ENCODE measurements at regions not wholly inside any gene's neighbourhood (a gene's known extent, or its start where the extent isn't known, plus 50 kb on each side); places are given as distances from the start of the nearest gene placed in this dataset.
"Not testable (repeated sequence)": the region's sequence is repeated elsewhere in the genome, so short reads cannot be mapped to it uniquely, and the experiment has no call there.

DNA sequence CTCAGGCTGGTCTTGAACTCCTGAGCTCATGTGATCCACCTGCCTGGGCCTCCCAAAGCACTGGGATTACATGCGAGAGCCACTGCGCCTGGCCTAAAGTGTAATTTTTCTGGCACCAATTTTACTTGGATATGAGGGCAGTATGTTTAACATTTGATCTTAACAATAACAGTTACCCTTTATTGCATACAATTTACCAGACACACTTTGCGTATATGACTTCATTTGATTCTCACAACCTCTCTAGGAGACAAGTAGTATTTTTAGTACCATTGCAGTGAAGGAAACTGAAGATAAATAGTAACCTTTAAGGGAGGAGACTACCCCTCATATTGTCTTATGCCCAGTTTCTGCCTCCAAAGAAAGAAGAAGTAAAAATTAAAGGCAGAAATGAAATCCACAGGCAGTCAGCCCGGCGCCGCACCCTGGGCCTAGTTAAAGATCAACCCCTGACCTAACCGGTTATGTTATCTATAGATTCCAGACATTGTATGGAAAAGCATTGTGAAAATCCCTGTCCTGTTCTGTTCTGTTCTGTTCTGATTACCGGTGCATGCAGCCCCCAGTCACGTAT is 54.0 kb downstream of the CYP26A1 start:
- not testable (repeated sequence) for DNase-seq (ENCODE audit: low spot score)

DNA sequence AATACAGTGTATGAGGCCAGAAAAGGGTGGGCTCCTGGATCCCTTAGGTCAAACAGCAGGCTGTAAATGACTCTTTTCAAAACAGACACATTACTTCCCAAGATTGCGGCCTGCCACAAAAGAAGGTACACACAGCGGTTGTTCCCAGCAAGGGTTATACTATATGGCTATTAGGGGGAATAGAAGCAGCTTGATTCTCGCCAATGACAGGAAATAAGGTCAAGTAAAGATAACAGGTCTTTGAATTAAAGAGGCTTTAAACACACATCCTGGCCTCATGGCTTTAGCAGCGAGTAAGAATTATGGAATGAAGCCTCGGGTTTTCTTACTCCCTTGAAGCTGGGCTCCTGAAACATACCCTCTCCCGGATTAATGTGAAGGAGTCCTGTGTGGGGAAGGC is 58.3 kb downstream of the CYP26A1 start:
- DNase-seq (ENCODE audit: low spot score), result no peak

DNA sequence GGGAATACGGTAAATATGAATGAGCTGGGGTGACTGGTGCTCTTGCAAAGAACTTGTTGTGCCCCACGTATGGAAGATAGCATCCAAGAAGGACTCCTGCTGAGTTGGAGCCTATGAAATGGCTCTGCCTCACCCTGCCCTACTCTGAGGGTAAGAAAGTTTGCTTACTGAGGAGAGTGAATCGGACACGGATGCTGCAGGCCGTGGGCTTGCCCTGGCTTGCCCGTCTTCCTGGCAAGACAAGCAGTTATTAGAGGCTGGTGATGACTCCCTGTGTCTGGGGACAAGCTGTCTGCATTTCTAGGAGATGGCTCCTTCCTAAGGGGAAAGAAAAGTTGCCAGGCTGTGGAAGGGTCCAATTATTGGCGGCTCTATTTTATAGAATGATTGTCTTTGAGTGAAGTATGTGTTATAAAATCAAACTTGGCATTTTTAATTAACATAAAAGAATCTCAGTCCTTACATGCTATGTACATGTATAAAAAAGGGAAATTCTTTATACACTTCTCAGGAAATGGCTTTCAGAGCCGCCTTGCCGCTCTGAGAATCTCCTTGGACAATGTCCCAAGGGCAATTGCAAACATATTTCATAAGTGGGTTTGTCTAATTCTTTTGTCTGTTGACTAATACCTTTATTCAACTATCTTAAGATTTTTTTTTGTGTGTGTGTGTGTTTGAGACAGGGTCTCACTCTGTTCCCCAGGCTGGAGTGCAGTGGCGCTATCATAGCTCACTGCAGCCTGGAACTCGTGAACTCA is 64.6 kb downstream of the CYP26A1 start:
- DNase-seq (ENCODE audit: low spot score), result no peak

DNA sequence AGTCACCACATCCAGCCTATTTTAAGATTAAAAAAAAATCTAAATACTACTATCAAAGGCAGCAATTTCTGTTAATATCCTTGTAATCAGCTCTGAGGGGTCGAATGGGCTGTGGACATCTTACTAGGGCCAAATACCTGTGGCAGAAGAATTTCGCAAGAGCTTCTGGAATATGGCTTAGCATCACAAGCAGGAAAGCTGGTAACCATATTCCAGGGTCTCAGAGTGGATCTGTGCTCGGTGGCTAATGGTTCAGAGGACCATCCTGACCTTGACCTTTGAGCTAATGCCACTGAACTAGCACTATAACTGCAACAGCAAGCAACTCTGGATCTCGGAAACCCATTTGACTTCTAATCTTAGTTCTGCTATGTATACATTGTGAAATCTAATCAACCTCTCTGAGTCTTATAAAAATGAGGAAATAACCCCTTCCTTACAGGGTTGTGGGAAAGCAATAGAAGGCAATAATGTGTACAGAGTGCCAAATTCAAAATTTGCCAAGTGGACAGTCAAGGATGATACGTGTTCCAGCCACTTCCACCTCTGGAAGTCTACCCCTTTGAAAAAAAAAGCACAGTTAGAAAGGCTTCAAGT is 65.5 kb downstream of the CYP26A1 start:
- DNase-seq (ENCODE audit: low spot score), result no peak

DNA sequence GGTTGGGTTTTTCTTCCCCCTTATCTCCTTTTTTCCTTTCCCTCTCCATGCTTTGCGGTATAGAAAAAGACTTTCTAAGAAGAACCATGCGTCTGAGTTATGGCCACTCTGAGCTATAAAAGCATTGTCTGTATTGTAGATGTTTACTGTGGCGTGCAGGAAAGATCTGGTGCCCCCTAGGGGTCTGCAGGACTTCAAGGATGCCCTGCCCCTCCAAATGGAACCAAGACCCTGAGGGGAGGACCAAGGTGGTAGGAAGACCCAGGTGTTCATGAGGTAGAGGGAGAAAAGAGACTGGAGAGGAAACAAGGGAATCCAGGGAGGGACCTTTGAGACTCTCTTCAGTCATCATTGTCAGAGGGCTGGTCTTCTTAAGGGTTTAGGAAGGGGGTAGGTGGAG is 68.8 kb downstream of the CYP26A1 start:
- DNase-seq (ENCODE audit: low spot score), result no peak

DNA sequence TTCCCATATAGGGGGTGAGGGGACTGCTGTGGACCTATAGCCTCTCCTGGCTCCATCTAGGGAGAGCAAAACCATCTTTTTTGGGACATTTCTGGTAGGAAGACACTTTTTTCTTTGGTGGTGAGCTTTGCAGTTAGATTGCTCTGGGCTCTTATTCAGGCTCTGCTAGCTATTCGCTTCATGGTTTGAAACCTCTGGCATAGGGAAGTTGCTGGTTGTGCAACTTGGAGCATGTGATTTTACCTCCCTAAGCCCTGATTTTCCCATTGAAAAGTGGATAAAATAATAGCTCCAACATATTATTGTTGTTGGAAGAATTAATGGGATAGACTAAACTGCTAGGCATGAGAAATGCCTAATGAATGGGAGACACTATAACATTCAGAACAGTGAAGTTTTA is 69.6 kb downstream of the CYP26A1 start:
- no peak for DNase-seq (ENCODE audit: low spot score)

DNA sequence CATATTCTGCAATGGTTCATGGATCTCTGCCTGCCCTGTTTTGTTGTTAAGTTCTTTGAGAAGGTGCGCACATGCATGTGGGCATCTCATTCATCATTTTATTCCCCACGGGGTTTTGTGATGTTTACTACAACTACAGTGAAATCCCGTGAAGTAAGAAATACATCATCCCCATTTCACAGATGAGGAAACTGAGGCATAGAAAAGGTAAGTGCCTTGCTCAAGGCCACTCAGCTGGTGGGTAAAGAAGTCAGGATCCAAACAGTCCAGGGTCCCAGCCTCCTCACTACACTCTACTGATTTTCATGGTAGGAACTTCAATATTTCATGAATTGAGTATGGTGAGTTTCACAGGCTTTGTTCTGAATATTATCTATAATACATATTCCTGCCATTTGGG is 72.6 kb downstream of the CYP26A1 start:
- no peak for DNase-seq (ENCODE audit: low spot score)

DNA sequence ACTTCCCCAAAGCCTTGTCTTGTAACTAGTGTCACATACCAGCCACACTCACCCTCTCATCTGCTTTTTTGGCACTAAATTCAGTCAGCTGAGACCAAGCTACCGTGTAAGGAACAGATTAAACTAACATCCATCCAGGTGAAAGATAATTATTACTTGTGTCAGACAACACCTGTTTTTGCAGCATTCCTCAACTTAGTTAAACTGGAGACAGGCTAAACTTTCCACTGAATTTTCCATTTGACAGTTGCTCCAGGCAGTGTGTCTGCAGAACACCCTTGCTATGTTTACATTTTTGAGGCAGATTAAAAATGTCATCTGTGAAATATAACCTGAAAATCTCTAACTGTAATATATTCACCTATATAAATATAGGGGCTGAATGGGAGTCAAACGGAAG is 73.6 kb downstream of the CYP26A1 start:
- no peak for DNase-seq (ENCODE audit: low spot score)

DNA sequence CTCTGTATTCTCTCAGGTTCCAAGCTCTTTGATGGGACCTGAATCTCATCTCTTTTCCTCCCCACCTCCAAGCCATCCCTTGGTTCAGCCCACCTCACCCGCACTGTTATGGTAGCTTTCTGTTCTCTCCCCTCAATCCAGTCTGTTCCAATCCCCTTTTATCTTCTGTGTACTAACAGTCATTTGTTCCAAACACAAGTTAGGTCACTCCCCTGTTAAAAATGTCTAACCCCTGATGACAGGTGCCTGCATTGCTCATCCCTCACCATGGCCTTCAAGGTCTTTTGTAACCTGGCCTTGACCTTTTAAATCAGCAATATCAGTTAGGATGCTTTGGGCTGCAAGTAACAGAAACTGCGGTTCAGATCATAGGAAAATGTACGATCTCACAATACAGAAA is 74.8 kb downstream of the CYP26A1 start:
- no peak for DNase-seq (ENCODE audit: low spot score)

DNA sequence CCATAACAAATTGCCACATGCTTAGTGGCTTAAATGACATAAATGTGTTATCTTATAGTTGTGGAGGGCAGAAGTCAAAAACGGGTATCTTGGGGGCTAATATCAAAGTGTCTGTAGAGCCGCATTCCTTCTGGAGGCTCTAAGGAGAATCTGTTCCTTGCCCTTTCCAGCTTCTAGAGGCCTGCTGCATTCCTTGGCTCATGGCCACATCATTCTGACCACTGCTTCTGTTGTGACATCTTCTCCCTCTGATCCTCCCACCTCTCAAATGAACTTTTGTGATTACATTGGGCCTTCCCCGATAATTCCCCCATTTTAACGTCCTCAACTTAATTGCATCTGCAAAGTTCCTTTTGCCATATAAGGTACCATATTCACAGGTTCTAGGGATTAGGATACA is 76.1 kb downstream of the CYP26A1 start:
- no peak for DNase-seq (ENCODE audit: low spot score)

DNA sequence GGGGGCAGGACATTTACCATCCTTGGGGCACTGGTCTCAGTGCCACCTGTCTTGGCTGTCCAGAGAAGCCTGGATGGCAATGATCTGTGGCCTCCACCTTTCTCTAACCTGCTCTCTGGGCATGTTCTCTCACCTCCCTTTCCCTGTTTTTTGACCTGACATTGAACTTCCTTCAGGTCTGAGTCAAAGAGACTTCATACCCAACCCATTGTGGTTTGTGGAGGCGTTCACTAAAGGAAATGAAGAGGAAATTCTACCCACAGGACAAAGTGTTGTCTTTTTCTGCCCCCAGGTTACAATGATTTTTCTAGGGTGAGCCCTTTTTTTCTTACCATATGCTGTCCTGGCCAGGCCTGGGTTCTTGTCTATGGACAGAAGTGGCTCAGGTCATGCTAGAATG is 76.6 kb downstream of the CYP26A1 start:
- DNase-seq (ENCODE audit: low spot score), result peak; percentile 41

DNA sequence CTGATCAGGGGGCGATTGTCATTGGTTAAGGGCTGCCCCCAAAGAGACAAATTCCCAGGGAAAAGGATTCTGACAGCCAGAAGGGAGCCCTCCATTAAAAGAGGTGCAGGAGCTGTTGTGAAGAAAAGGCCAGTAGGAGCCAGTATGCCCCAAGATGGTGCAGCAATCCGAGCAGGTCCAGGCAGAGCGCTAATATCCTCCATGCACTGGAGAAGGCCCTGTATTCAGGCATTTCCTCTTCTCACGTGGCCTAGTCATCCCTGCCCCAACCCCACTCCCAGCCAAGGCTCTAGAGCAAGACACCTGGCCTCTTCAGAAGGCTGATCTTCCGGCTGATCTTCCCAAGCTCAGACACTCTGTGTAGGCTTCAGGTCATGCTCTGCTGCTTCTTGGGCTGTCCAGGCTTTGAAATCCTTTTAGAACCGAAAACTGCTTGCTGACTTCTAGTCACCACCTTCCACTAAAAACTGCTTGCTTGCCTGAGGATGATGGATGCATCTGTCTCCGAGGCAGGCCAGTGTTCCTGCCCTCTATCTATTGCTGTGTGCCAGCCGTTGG is 77.4 kb downstream of the CYP26A1 start:
- DNase-seq (ENCODE audit: low spot score), result no peak

DNA sequence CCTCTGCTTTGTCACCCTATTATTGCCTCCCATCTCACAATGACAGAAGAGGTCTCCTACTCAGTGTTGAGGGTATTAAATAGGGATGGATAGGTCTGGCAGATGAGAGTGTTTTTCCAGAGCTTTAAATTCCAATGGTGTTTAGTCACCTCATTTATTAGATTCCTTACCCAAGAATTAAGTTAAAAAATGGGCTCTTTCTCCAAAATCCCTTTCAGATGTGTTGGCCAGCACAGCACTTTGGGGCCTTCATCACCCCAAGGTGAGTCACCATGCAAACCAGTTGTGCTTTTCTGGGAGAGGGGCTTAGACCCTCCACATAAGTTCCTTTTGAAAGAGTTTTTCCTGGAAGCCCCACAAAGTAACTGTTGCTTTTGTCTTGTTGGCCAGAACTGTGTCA is 78.4 kb downstream of the CYP26A1 start:
- DNase-seq (ENCODE audit: low spot score), result peak; percentile 5

DNA sequence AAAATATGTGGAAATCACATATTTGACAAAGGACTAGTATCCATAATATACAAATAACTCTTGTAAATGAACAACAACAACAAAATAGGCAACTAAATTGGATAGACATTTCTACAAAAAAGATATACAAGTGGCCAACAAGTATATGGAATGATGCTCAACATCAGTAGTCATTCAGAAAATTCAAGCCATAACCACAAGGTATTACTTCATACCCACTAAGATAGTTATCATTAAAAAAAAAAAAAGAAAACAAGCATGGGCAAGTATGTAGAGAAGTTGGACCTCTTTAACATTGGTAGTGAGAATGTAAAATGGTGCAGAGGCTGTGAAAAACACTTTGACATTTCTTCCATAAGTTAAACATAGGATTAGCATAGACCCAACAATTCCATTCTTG is 80.8 kb downstream of the CYP26A1 start:
- DNase-seq (ENCODE audit: low spot score), result no peak

DNA sequence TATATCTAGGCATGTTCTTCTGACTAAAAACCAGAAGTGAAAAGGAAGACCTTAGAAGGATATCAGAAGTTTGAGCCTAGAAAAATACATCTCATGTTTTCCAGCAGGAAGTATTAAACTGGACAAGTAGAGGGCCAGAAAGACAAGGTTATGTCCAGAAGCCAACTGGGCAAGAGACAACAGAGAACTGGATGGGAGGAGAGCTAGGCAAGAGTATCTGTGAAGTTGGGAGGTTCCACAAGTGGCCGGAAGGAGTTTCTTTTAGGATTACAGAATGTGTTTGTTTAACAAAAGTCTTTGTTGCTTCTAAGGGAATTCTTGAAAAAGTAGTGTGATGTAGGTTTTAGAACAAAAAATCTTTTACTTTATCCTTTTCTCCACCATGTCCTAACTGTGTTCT is 86.4 kb downstream of the CYP26A1 start:
- DNase-seq (ENCODE audit: low spot score), result no peak

DNA sequence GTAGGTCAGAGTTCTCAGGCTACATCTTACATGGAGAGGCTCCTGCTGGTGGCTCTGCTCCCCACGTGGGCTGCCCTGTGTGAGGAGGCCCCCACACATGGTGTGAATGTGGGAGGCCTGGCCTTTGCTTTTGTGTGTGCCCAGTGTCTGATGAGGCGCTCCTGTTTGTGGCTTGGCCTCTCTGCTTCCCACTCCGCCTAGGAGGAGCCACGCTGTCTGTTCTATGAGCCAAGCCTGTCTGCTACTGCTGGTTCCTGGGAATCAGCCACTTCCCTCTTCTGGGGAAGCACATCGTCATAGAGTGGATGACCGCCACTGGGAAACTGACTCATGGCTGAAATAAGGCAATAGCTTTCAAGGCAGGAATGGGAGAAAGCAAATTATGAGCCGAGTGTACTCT is 87.1 kb downstream of the CYP26A1 start:
- no peak for DNase-seq (ENCODE audit: low spot score)

DNA sequence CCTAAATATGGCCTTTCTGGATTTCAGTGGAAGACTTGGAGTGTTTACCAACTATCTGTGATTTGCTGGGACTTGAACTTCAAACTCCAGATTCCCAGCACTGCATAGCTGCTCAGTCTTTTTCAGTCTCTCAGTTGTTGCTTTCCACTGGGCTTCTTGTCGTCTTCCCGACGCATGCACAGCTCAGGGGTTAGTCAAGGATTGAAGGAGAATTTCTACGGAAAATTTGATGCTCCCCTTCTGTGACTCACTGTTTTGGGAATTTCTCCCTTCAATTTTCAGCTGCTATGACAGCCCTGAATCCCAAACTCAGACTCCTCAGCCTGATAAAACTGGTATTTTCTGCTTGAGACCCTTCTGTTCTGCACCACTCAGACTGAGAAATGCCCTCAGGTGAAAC is 91.7 kb downstream of the CYP26A1 start:
- no peak for DNase-seq (ENCODE audit: low spot score)

DNA sequence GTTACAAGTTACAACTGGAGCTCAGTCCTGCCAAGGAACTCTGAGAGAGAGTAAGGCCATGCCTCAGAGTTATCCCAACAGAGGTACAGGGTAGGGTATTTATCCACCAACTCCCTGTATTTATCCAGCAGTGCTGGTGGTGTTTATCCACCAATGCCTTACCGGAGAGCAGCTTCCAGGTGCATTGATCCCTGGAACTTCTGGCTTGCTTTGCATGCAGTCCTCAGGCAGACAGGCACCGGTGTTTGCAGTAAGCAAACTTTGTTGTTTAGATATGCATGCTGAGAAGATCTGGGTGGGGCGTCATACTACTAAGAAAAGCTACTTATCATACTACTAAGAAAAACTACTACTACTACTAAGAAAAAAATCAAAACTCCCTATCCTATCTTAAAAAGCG is 92.4 kb downstream of the CYP26A1 start:
- DNase-seq (ENCODE audit: low spot score), result no peak

DNA sequence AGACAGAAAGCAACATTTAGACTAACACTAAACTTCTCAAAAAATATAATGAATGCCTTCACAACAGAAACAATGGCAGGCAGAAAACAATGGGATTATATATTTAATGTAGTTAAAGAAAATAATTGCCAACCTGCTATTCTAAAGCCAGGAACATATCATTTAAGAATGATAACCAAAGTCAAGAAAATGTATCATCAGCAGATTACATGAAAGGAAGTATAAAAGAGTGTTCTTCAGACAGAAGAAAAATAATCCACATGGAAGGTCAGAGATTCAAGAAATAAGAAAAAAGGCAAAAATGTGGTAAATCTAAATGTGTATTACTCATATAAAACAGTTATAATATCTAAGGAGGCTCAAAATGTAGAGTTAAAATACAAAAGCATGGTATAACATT is 98.1 kb downstream of the CYP26A1 start:
- DNase-seq (ENCODE audit: low spot score), result no peak

DNA sequence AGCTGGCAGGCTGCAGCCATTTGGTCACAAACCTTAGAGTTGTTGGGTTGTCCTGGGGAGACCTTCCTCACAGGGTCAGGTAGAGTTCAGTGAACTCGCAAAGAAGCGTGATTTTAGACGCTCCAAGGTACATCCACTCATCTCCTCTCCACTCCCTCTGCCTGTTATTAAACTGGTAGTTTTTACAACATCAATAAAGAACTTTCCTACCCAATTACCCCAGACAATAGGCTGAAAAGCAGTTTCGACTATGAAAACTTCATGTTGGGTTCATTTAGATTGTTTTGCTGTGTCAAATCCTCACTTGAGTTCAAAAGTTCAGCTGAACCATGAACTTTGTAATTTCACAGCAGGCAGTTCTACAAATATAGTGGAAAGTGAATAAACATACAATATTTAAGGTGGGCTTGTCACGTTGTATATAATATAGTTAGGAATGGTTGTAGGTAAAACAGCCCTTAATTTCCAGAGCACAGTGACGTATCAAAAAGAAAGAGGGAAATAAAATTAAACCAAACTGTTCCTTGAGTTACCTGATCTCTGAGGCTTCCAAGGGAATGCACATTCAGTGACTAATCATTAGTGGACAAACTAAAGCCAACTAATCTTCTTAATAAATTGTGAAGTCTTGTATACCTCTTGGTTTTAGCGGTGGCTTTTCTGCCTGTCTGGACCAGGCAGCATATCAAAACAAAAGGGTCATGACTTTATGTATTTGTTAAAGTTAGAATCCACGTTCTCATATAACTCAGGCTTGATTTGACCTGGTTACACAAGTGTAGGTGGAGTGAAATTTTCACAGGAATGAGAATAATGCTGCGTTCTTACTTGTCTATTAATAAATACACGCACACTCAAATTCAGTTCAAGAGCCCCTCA is 100.5 kb downstream of the CYP26A1 start:
- DNase-seq (ENCODE audit: low spot score), result no peak

DNA sequence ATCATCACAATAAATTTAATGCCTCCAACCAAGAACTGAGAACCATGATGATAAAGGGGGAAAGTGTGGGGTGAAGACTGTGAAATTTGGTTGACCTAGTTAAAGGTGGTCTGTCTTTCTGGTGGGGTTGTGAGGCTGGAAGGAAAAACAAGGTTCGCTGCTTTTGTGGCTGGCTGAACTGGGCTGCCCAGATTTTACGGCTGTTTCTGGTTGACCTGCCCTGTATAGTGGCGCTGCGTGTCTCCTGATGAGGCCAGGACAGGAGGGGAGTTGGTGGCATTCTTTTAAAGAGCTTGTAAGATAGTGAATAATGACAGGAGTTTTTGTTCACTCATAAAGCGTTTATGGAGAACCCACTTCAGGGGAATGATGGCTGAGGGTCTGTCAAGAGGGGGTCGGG is 101.8 kb downstream of the CYP26A1 start:
- no peak for DNase-seq (ENCODE audit: low spot score)

DNA sequence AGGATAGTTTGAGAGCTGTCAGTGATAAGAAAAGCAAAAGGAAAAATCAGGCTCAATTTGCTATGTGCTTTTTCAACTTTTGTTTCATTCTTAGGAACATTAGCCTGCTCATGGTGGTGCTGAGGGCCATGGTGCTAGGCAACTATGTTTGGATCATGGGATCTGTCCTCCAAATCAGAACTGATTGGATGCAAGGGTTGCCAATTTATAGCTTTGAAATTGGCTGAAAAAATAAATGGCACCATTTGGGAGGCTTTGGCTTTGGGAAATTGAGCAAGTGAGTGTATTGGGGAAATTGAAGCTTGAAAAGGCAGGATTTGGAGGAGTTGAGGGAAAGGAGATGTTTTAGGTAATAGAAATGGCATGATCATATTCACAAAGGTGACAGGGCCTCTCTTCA is 103.8 kb downstream of the CYP26A1 start:
- no peak for DNase-seq (ENCODE audit: low spot score)

DNA sequence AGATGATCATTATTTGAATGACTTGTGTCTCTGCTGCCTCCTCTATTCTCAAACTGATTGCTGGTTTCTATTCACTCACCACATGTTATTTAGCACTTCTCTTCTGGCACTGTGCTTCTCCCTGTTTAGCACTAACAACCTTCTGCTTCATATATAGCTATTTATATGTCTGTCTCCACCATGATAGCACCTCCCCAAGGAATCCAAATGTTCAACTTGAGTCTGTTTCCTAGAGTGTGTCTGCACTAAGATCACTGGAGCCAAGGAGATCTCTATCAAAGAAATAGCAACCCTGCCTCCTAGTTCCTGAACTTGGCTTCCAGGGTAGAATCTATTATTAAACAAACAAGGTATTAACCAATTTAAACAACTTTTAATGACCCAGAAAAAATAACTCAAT is 104.5 kb downstream of the CYP26A1 start:
- DNase-seq (ENCODE audit: low spot score), result no peak

Measured in SW480 (cell line).